ENCODE measurements at regions not wholly inside any gene's neighbourhood (a gene's known extent, or its start where the extent isn't known, plus 50 kb on each side); places are given as distances from the start of the nearest gene placed in this dataset.

GRCh38 chr18:76771192-76771799 is 51.1 kb upstream of the ZNF236 start:
- ATAC-seq (no peak), DNase-seq (ENCODE audit: low read depth, low spot score) (no peak)
- Histone ChIP-seq H3K4me2 (ENCODE audit: low read length) (no peak overlapping the region), H3K27ac (ENCODE audit: low read depth, low read length) (no peak overlapping the region), H3K9ac (ENCODE audit: low read length) (no peak overlapping the region), H3K9me2 (ENCODE audit: insufficient read depth) (no peaks in the 10 kb centered on the region), H4K20me1 (ENCODE audit: insufficient read depth) (no peaks in the 10 kb centered on the region), H2AFZ (ENCODE audit: low read depth, low read length, poor library complexity, severe bottlenecking) (no peak overlapping the region), H3K79me2 (ENCODE audit: insufficient read depth, low read length) (no peaks in the 10 kb centered on the region), H3K4me3 (replicated peaks in 1 of 2; ENCODE audit: low read depth in 1 of 2, low read length in 2 of 2) (no peak overlapping the region), H3K4me1 (ENCODE audit: control insufficient read depth in 1 of 2, insufficient read depth in 2 of 2, low read length in 2 of 2) (no peaks in the 10 kb centered on the region), H3K36me3 (ENCODE audit: control insufficient read depth in 1 of 2, insufficient read depth in 2 of 2, low read length in 2 of 2) (no peaks in the 10 kb centered on the region), H3K27me3 (ENCODE audit: insufficient read depth, low read length) (no peaks in the 10 kb centered on the region), H3K9me3 (ENCODE audit: control insufficient read depth in 1 of 2, insufficient read depth in 1 of 2, low read depth in 1 of 2, low read length in 2 of 2) (no peaks in the 10 kb centered on the region)
- BruUV-seq (replicated peaks): no TSS peak
- ChIA-PET CTCF (no interaction called here), POLR2A (interaction anchor here (0.6 kb wide), 1 partner anchor 1562 kb away, joined by 3 read pairs; the partner anchor contains the start of gene PTGR3), RAD21 (ENCODE audit: low non-redundant PET in 1 of 2, low total read pairs in 2 of 2, uncharacterized antibody in 2 of 2, unreplicated experiment in 2 of 2) (no interaction called here)
- intact Hi-C loops (cut with micrococcal nuclease): no loop called here
- TF ChIP-seq EZH2 (IDR thresholded peaks at IDR 0.05) (no peak), JUND (IDR thresholded peaks at IDR 0.05) (no peak), EZH2phosphoT487 (IDR thresholded peaks at IDR 0.05; ENCODE audit: borderline replicate concordance) (no peak), CEBPB (IDR thresholded peaks at IDR 0.05; ENCODE audit: low read depth) (no peak), TCF7L2 (IDR thresholded peaks at IDR 0.05; ENCODE audit: borderline replicate concordance, extremely low read depth, insufficient read depth, insufficient read length) (no peak), SRF (IDR thresholded peaks at IDR 0.05; ENCODE audit: low read depth) (no peak), MAX (IDR thresholded peaks at IDR 0.05) (no peak), SIN3A (IDR thresholded peaks at IDR 0.05; ENCODE audit: low read depth) (no peak), ZNF274 (IDR thresholded peaks at IDR 0.05; ENCODE audit: low read depth, low read length) (no peak), ZFX (IDR thresholded peaks at IDR 0.05) (no peak), CTCF (IDR thresholded peaks at IDR 0.05 in 2 of 3, conservative IDR thresholded peaks at IDR 0.05 in 1 of 3; ENCODE audit: borderline replicate concordance in 1 of 3, insufficient read depth in 1 of 3, low read depth in 2 of 3, low read length in 2 of 3) (no peak), RAD21 (IDR thresholded peaks at IDR 0.05; ENCODE audit: low read depth) (no peak), ATF3 (IDR thresholded peaks at IDR 0.05) (no peak), EGR1 (IDR thresholded peaks at IDR 0.05; ENCODE audit: low read depth) (no peak), ZBTB33 (IDR thresholded peaks at IDR 0.05; ENCODE audit: extremely low read depth, insufficient replicate concordance, low read length) (no peak), FOSL1 (IDR thresholded peaks at IDR 0.05; ENCODE audit: low read depth) (no peak), YY1 (IDR thresholded peaks at IDR 0.05; ENCODE audit: extremely low read depth, insufficient replicate concordance, low read depth, low read length) (no peak), POLR2AphosphoS5 (IDR thresholded peaks at IDR 0.05; ENCODE audit: low read depth, low read length) (no peak)

All from HCT116 (cell line).